MM.1S (cell line): ENCODE measurements at regions not wholly inside any gene's neighbourhood (a gene's known extent, or its start where the extent isn't known, plus 50 kb on each side); places are given as distances from the start of the nearest gene placed in this dataset.

ENCODE experiments used
- EZH2 ChIP-seq: fragments of 300-600 bp; sonication (generic); optimal IDR thresholded peaks from 2 replicates; pipeline ENCODE3; 2017; ENCODE audit warnings: low read depth, mild to moderate bottlenecking, antibody characterized with exemption, low read length, mixed read lengths
- EZH2phosphoT487 ChIP-seq: fragments of 300-600 bp; sonication (generic); IDR thresholded peaks from 2 replicates; pipeline ENCODE4 v1.6.1; 2018; ENCODE audit warnings: antibody characterized with exemption, low read length
- TF ChIP-seq, protein P1 (sequence below): fragments of 300-600 bp; sonication (generic); IDR thresholded peaks from 2 replicates; pipeline ENCODE4 v1.5.1; 2016; ENCODE audit warnings: antibody characterized with exemption, low read length, mixed read lengths

DNA sequence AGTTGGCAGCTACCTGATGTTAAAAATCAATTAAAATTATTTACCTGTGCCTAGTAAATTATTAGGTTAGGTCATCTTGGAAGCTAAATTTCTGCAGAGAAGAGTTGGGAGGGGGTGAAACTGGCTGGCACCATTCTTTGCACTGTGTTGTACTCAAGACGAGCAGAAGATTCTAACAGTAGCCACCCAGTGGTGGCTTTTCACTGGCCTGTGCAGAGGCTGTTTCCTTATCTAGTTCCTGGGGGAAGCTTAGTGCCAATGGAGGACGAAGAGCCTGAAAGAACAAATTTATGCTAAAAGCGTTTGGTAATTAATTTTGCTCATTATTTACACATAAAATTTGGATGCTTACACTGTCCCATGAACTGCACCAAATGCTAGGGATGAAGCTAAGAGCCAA, 595.3 kb downstream of the XPNPEP1 start:
- TF ChIP-seq, protein P1, sequence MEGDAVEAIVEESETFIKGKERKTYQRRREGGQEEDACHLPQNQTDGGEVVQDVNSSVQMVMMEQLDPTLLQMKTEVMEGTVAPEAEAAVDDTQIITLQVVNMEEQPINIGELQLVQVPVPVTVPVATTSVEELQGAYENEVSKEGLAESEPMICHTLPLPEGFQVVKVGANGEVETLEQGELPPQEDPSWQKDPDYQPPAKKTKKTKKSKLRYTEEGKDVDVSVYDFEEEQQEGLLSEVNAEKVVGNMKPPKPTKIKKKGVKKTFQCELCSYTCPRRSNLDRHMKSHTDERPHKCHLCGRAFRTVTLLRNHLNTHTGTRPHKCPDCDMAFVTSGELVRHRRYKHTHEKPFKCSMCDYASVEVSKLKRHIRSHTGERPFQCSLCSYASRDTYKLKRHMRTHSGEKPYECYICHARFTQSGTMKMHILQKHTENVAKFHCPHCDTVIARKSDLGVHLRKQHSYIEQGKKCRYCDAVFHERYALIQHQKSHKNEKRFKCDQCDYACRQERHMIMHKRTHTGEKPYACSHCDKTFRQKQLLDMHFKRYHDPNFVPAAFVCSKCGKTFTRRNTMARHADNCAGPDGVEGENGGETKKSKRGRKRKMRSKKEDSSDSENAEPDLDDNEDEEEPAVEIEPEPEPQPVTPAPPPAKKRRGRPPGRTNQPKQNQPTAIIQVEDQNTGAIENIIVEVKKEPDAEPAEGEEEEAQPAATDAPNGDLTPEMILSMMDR: no peak
- no peak for TF ChIP-seq EZH2
- no peak for TF ChIP-seq EZH2phosphoT487
